CD4-positive, alpha-beta T cell (primary cell): ENCODE measurements at regions not wholly inside any gene's neighbourhood (a gene's known extent, or its start where the extent isn't known, plus 50 kb on each side); places are given as distances from the start of the nearest gene placed in this dataset.
"Not testable (repeated sequence)": the region's sequence is repeated elsewhere in the genome, so short reads cannot be mapped to it uniquely, and the experiment has no call there.

Source experiments
- ATAC-seq: fragments of 200-7000 bp; cut with Tn5 transposase; one replicate; pipeline ENCODE4 v1.10.0; 2022; ENCODE audit warnings: mild to moderate bottlenecking; ENCODE audit not compliant: poor library complexity
- CTCF ChIA-PET: fragments of 350-600 bp; sonication (Branson Sonifier 250); formaldehyde crosslinking; loops from one replicate; lab custom pipeline; 2021; ENCODE audit warnings: antibody characterized with exemption, inconsistent platforms; lab: Charles Lee
- POLR2A ChIA-PET: fragments of 350-600 bp; sonication (Branson Sonifier 250); formaldehyde crosslinking; loops from one replicate; lab custom pipeline; 2021; ENCODE audit warnings: antibody characterized with exemption, inconsistent platforms; lab: Charles Lee
- DNase-seq, 14 experiments: peaks; one replicate each; pipeline ENCODE4 v3.0.0-alpha.2; 2013 to 2020; ENCODE audit warnings: mixed read lengths in 2 of 14
- H3K27ac ChIP-seq, 2 donors: one replicate each; pipeline versions ENCODE4 v1.5.1 to v1.7.0; 2013; ENCODE audit warnings: low read length in 2 of 2, low read depth in 1 of 2, mild to moderate bottlenecking in 1 of 2
- H3K27me3 ChIP-seq, 2 experiments: 1 replicate in 1 of 2; 2 replicates in 1 of 2; pipeline versions ENCODE4 v1.6.1 to v1.7.0; 2013; ENCODE audit warnings: low read length in 2 of 2, control low read depth in 1 of 2, mild to moderate bottlenecking in 1 of 2, moderate library complexity in 1 of 2; ENCODE audit not compliant: insufficient read depth in 2 of 2, control insufficient read depth in 1 of 2
- H3K36me3 ChIP-seq: one replicate; pipeline ENCODE4 v1.6.1; 2013; ENCODE audit warnings: low read length, control low read depth; ENCODE audit not compliant: insufficient read depth
- H3K4me1 ChIP-seq: one replicate; pipeline ENCODE4 v1.6.1; 2013; ENCODE audit warnings: low read length, control low read depth; ENCODE audit not compliant: insufficient read depth
- H3K4me3 ChIP-seq: one replicate; pipeline ENCODE4 v1.5.1; 2013; ENCODE audit warnings: mild to moderate bottlenecking, low read length, moderate library complexity
- H3K9me3 ChIP-seq, 2 experiments: 1 replicate in 1 of 2; 2 replicates in 1 of 2; pipeline versions ENCODE4 v1.6.1 to v1.7.0; 2013; ENCODE audit warnings: low read length in 2 of 2, mild to moderate bottlenecking in 2 of 2, control low read depth in 1 of 2, moderate library complexity in 1 of 2; ENCODE audit not compliant: control insufficient read depth in 1 of 2, insufficient read depth in 1 of 2
- H3K27ac Mint-ChIP-seq: one replicate; pipeline ENCODE4 v1.8.0; 2020; ENCODE audit warnings: mixed read lengths
- H3K27me3 Mint-ChIP-seq: one replicate; pipeline ENCODE4 v1.8.0; 2021; ENCODE audit warnings: mixed read lengths
- H3K36me3 Mint-ChIP-seq: one replicate; pipeline ENCODE4 v1.8.0; 2021; ENCODE audit warnings: low read depth, mixed read lengths
- H3K4me1 Mint-ChIP-seq: one replicate; pipeline ENCODE4 v1.8.0; 2021; ENCODE audit warnings: low read depth, mixed read lengths
- H3K4me3 Mint-ChIP-seq: one replicate; pipeline ENCODE4 v1.8.0; 2020; ENCODE audit warnings: mild to moderate bottlenecking, mixed read lengths
- H3K9me3 Mint-ChIP-seq: one replicate; pipeline ENCODE4 v1.8.0; 2020; ENCODE audit warnings: mixed read lengths
- intact Hi-C, 2 experiments: fragments of 100-400 bp; cut with DNase I in 1 of 2; cut with micrococcal nuclease in 1 of 2; formaldehyde crosslinking; loops; one replicate each; pipeline versions ENCODE4 v1.15.1 to v1.9.0; 2023 to 2025; cut with DNase I, micrococcal nuclease
- TF ChIP-seq, protein P1 (sequence below): fragments of 200-600 bp; IDR thresholded peaks from one replicate; pipeline ENCODE4 v1.8.0; 2022; ENCODE audit warnings: antibody characterized with exemption, mild to moderate bottlenecking

DNA sequence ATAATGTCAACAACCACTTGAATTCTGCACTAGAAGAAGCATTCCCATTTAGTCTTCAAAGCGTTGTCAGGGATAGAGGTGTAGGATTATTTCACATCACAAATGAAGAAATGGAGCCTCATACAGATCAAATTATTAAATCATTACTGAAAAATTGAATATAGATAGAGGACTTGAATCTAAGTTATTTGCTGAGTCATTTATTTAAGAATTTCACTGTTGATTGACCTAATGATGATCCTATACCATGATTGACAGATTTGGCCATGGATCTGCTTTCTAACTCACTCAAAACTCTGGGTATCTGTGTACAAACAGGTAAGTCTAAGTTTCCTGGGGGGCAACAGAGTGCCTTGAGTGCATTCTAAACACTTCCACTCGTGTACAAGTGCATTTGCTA is 215.9 kb downstream of the BTBD3 start:
- peaks cover 0 to 6% of the 10 kb centered on the region in 2 experiments for H3K9me3 ChIP-seq
- H3K27ac ChIP-seq: no peak overlapping the region
- TF ChIP-seq, protein P1, sequence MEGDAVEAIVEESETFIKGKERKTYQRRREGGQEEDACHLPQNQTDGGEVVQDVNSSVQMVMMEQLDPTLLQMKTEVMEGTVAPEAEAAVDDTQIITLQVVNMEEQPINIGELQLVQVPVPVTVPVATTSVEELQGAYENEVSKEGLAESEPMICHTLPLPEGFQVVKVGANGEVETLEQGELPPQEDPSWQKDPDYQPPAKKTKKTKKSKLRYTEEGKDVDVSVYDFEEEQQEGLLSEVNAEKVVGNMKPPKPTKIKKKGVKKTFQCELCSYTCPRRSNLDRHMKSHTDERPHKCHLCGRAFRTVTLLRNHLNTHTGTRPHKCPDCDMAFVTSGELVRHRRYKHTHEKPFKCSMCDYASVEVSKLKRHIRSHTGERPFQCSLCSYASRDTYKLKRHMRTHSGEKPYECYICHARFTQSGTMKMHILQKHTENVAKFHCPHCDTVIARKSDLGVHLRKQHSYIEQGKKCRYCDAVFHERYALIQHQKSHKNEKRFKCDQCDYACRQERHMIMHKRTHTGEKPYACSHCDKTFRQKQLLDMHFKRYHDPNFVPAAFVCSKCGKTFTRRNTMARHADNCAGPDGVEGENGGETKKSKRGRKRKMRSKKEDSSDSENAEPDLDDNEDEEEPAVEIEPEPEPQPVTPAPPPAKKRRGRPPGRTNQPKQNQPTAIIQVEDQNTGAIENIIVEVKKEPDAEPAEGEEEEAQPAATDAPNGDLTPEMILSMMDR: no peak
- ChIA-PET CTCF (no interaction called here), POLR2A (no interaction called here)
- H3K9me3 Mint-ChIP-seq: peaks cover 14% of the 10 kb centered on the region
- no peak for ATAC-seq
- H3K4me3 ChIP-seq: no peak overlapping the region
- intact Hi-C loops: no loop called here
- no peaks in the 10 kb centered on the region for H3K36me3 ChIP-seq
- DNase-seq: no peak
- no peaks in the 10 kb centered on the region for H3K27me3 ChIP-seq
- H3K27ac Mint-ChIP-seq: no peak overlapping the region
- H3K27me3 Mint-ChIP-seq: no peaks in the 10 kb centered on the region
- no peaks in the 10 kb centered on the region for H3K4me1 Mint-ChIP-seq
- no peaks in the 10 kb centered on the region for H3K36me3 Mint-ChIP-seq
- H3K4me3 Mint-ChIP-seq: no peak overlapping the region
- H3K4me1 ChIP-seq: no peaks in the 10 kb centered on the region

DNA sequence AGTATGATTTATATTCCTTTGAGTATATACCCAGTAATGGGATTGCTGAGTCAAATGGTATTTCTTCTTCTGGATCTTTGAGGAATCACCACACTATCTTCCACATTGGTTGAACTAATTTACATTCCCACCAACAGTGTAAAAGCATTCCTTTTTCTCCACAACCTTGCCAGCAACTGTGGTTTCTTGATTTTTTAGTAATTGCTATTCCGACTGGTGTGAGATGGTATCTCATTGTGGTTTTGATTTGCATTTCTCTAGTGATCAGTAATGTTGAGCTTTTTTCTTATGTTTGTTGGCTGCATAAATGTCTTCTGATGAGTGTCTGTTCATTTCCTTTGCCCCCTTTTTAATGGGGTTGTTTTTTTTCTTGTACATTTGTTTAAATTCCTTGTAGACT is 228.3 kb downstream of the BTBD3 start:
- H3K4me3 ChIP-seq, H3K27me3 Mint-ChIP-seq, CTCF ChIA-PET, H3K36me3 ChIP-seq, H3K4me1 ChIP-seq, H3K36me3 Mint-ChIP-seq, H3K4me3 Mint-ChIP-seq, POLR2A ChIA-PET, H3K27me3 ChIP-seq, H3K27ac ChIP-seq, DNase-seq, ATAC-seq, intact Hi-C loops, H3K9me3 ChIP-seq, H3K4me1 Mint-ChIP-seq, H3K27ac Mint-ChIP-seq: not testable (repeated sequence)
- peaks cover 11% of the 10 kb centered on the region for H3K9me3 Mint-ChIP-seq

DNA sequence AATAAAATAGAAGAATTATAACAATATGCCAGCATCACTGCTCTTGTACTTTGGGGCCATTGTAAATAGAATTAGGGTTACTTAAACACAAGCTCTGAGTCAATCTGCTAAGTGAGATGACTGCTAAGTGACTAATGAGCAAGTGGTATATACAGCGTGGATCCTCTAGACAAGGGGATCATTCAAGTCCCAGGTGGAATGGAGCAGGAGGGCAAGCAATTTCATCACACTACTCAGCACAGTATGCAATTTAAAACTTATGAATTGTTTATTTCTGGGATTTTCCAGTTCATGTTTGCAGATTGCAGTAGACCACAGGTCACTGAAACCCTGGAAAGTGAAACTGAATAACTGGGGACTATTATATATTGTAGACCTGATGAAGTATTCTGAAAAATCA is 235.3 kb downstream of the BTBD3 start:
- Mint-ChIP-seq H3K4me3 (no peak overlapping the region), H3K4me1 (no peaks in the 10 kb centered on the region), H3K27ac (no peak overlapping the region), H3K27me3 (no peaks in the 10 kb centered on the region), H3K36me3 (no peaks in the 10 kb centered on the region), H3K9me3 (peaks cover 5% of the 10 kb centered on the region)
- no peaks in the 10 kb centered on the region for H3K36me3 ChIP-seq
- DNase-seq (no peak), ATAC-seq (no peak)
- H3K27ac ChIP-seq: no peak overlapping the region
- no peaks in the 10 kb centered on the region for H3K4me1 ChIP-seq
- TF ChIP-seq, protein P1: no peak
- POLR2A ChIA-PET: no interaction called here
- peaks cover 5 to 6% of the 10 kb centered on the region in 2 experiments for H3K9me3 ChIP-seq
- H3K27me3 ChIP-seq: no peaks in the 10 kb centered on the region
- intact Hi-C loops: no loop called here
- no peak overlapping the region for H3K4me3 ChIP-seq
- CTCF ChIA-PET: no interaction called here

DNA sequence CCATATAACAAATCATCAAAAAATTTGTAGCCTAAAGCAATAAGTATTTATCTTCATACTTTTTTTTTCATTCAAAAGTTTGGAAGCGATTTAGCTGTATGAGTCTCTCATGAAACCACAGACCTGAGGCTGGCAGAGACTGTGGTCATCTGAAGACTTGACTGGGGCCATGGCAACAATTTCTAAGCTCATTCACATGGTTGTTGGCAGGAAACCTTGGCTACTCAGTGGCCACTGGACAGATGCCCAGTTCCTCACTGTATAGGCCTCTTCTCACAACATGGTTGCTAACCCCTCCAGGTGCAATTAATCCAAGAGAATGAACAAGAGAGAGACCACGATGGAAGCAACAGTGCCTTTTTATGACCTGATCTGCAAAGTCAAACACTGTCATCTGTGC is 235.9 kb downstream of the BTBD3 start:
- no peak overlapping the region for H3K4me3 Mint-ChIP-seq
- no peaks in the 10 kb centered on the region for H3K36me3 ChIP-seq
- no peak overlapping the region for H3K4me3 ChIP-seq
- no peaks in the 10 kb centered on the region for H3K36me3 Mint-ChIP-seq
- H3K4me1 ChIP-seq: no peaks in the 10 kb centered on the region
- H3K27me3 ChIP-seq: no peaks in the 10 kb centered on the region
- no peak overlapping the region for H3K27ac ChIP-seq
- no peak overlapping the region for H3K27ac Mint-ChIP-seq
- H3K4me1 Mint-ChIP-seq: no peaks in the 10 kb centered on the region
- CTCF ChIA-PET: no interaction called here
- TF ChIP-seq, protein P1: no peak
- no peak for ATAC-seq
- H3K27me3 Mint-ChIP-seq: no peaks in the 10 kb centered on the region
- H3K9me3 Mint-ChIP-seq: peaks cover 5% of the 10 kb centered on the region
- DNase-seq: no peak
- intact Hi-C loops: no loop called here
- peaks cover 6% of the 10 kb centered on the region in 2 experiments for H3K9me3 ChIP-seq
- POLR2A ChIA-PET: no interaction called here
